ENCODE measurements at regions not wholly inside any gene's neighbourhood (a gene's known extent, or its start where the extent isn't known, plus 50 kb on each side); places are given as distances from the start of the nearest gene placed in this dataset.

DNA sequence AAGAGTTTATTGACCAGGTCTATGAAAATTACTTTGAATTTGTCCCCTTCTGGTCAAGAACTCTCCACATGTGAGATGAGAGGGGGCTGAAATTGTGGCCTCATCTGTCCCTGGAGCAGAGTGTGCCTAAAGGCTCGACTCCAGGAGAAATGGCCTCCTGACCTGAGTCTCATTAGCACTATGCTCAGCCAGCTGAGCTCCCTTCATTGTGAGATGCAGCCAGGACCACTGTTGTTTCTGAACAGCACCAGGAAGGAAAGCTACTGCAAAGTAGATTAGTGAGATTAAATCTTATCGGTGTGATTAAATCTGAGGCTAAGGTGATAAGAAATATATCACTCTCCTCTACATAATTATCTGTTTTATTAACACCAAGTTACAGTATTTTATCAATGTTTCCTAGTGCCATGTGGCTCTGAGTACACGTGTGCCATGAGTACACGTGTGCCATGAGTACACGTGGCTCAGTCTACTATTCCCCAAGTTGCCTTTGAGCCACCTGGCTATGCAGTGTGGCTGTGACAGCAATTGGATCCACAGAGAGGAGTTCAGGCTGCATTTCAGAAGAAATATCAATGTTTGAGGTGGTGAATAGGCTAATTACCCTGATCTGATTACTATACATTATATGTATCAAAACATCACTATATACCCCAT lies 126.9 kb downstream of the IPMK start:
- DNase-seq = no peak

DNA sequence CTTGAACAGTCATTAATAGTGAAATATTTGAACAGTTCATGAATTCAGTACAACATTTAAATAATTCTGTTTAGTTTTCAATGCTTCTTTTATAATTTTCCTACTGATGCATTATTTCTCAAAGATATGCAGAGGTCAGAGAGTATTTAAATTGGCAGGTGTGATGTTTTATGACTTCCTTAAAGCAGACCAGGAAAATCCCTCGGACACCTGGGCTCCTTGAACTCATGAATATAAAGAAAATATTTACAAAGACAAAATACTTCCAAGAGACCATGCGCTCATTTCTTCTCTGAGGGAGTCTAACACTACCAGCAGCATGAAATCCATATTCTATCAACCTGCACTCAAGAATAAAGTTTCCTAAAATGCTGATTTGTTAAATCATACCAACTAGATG lies 127.6 kb downstream of the IPMK start:
- DNase-seq = no peak

DNA sequence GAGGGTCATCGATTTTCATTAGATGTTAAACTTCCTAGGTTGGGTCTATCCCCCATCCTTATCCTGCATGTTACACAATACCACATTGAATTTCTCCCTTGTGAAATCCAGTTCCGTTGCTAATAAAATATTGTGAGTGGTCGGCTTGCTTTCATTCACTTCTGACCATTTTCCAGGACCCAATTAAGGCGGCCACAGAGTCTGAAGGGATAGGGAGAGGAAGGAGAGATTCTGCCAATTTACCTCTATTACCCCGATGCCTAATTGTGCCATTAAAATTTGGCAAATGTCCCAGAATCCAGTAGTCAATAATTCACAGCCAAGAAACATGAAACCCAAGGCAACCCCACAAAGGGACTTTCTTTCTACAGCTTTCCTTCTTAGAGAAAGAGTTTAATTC lies 129.9 kb downstream of the IPMK start:
- peak in 26 of 56 donors; percentile 1 to 71 (median 20) for DNase-seq

DNA sequence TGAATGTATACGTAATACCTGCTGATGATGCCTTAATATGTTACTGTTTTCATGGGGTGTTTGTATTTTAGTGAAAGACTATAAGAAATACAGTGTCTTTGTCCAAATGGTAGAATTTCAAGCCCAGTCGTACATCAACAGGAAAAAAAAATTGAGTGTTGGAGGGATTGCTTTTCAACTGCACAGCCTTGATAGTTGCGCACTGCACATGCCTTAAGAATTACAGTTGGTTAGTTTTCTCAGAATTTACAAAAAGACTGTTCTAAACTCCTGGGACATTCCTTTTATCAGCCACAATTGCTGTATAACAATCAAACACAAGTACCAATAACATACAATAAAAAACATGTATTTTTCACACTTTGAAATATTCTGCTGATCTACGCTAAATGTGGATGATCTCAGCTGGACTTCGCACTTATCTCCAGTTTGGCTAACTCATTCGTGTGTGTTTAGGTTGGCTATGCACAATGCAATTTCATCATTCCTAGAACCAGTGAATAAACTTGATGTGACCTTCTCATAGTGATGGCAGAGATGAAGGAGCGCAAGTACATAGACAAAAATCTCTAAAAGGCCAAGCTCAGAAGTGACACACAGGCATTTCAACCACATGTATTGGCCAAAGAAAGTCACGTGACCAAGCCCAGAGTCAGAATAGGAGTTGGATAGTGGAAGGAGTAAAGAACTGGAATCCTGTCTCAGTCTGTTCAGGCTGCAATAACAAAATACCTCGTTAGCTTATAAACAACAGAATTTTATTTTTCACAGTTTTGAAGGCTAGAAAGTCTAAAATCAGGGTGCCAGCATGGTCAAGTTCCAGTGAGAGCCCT lies 152.3 kb downstream of the IPMK start:
- DNase-seq = no peak

DNA sequence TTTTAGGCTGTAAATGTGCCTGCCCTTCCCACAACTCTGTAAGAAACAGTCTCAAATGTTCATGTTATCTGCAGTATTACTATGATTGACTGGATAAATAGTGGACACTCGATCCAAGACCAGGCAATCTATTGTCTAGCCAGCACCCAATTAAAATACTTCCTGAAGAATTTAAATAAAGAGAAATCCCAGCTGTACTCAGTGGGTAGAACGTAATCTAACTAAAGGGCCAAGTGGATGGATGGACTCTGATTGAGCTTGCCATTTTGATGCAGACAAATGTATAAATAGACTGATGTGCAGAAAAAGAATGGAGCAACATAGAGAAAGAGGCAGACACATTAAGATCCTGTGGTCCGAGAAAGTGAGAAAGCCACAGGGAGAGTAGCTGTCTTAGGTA lies 158.0 kb downstream of the IPMK start:
- no peak for DNase-seq

DNA sequence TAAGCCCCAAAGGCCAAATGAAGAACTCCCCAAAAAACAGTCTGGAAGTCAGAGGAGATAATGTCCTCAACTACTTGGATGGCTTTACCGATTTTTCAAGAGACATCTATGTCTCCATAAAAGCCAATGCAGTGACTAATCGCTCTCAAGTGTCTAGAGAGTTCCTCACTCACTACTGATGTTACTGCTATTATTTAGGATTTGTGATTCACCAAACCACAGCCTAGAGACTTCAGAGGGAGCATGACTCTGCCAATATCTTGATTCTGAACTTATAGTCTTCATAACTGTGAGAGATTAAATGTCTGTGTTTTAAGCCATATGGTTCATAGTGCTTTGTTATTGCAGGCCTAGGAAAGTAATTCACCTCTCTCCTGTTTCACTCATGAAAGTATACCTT lies 160.2 kb downstream of the IPMK start:
- no peak for DNase-seq

DNA sequence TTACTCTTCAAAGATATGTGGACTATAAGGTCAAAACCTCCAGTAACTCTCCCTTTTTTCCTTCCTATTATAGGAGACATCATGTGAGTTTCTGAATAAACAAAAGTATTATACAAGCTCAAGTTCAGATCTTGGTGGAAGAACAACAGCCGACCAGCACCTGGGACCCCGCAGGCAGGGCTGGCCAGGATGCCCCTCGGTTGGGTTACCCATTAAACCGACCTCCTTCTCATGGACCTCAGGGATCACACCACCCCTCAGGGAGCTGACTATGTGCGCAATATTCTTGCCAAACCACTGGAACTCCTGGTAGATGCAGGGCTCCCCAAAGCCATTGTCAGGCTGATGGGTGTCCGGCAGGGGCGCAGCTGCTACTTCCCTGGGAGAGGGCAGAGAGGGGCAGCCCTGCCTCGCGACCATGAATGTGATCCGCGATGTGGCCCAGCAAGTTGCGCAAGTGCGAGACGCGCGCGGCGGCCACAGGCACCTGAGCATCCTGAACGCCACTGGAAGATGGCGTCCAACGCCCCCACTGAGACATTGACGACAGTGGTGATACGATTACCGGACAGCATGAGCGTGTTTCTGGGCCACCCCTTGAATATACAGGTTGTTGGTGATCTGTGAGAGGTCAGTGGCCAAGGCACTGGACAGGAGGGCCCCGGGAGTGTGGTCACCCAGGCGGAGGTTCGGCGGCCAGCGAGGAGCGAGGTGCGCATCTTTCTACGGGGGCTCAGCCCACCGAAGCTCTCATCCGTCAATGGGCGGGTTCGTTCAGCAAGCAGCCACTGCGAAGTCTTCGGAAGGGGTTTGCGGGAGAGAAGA lies 161.3 kb downstream of the IPMK start:
- no peak for DNase-seq

DNA sequence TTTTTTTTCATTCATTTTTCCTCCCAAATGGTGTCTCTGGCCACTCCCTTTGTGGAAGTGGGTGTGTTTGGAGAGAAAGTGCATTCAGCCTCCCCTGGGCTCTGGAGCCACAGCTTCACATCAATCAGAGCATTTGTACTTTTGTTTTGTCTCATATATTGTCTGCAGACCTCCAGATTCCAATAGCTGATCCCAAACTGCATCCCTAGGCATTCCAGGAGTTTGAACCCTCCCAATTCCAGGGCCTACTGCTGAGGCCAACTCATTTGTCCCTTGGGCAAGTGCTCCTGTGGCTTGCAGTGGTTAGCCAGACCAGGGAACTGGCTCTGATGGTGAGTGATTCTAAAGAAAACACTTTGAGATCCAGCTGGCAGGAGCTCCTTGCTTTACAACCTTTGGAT lies 163.3 kb downstream of the IPMK start:
- peak in 1 of 56 donors; percentile 3 for DNase-seq

DNA sequence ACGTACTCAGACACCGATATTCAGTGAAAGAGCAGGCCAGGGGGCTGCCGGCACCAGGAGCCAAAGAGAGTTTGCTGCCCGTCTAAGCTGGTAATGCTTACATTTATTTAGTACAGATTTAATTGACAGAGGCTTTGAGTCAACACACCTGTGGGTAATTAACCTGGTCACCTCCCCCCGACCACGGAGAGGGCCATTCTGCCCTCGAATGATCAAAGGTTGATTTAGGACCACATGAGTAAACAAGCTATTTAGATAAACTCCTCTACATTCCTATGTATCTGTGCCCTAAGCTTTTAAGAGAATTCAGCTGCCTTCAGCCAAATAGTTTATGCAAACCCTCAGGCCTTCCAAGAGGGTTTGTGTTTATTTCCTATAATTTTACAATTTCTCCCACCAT lies 164.8 kb downstream of the IPMK start:
- DNase-seq = no peak

DNA sequence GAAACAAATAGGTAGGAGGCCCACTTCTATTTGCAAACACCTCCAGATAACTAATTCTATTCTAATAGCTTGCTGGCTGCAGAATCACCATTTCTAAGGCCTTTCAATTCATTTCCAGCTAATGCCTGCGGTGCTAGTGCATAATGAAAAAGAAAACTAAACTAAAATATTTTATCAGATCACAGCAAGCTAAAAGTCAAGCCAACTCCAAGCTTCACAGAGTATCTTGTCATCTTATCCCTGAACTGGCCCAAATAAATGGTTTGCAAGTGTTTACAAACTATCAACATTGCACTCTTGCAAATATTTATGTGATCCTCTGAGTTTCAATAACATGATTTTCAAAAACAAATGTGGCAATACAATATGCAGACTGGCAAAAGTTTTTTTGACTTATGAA lies 166.0 kb downstream of the IPMK start:
- no peak for DNase-seq

DNA sequence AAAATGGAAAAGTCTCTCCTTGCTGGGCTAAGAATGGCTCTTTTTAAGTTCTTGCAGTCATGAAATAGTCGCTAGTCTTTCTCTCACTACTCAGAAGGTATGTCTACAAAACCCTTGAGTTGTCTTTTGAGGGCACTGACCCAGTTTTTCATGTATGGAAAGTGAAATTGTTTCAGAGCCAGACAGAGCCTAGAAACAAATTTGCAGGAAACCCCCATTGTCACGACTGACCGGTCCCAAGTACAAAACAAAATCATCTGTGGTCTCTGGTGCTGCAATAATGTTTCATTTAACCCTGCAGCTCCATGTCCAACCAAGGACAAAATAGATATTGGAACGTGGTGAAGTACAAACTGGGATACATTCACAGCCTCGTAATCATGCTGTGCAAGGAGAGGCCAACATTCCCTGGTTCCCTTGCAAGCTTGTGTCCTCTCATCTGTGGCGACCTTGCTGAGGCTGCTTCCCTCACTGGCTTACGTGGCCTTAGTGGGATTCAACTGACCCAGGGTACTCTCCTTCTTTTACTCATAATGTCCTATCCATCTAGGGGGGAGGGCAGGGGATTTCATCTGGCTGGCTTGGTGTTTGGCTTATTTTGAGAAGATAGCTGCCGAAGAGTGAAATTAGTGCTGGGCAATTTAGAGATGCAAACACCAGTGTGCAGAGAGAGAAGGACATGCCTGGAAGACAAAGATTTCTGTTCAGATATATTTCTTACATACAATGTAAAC lies 172.5 kb downstream of the IPMK start:
- DNase-seq = no peak

DNA sequence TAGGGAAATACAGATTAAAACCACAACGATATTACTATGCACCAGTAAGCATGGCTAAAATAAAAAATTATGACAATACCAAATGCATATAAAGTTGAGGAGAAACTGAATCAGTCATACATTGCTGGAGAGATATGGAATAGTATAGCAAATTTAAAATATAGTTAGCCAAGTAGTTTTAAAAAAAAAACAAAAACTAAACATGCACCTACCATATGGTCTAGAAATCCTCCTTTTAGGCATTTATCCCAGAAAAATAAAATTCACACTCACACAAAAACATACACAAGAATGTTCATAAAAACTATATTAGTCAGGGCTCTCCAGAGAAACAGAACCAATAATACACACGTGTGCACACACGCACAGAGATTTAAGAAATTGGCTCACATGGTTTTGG lies 175.8 kb downstream of the IPMK start:
- DNase-seq = no peak

DNA sequence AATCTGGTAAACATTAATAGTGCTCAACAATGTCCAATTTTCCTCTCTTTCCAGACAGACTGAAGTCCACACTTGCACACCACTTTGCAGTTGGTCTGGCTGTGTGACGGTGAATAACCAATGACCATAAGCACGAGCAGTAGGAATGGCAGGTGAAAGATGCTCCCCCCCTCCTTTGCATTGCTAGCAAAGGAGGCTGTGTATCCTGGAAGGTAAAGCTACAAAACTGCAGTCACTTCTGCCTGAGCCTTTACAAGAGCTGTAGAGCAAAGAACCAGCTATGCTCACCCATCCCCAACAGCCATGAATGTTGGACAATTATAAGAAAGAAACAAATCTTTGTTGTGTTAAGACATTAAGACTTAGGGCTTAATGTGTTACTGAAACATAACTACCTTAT lies 178.0 kb downstream of the IPMK start:
- DNase-seq = no peak

DNA sequence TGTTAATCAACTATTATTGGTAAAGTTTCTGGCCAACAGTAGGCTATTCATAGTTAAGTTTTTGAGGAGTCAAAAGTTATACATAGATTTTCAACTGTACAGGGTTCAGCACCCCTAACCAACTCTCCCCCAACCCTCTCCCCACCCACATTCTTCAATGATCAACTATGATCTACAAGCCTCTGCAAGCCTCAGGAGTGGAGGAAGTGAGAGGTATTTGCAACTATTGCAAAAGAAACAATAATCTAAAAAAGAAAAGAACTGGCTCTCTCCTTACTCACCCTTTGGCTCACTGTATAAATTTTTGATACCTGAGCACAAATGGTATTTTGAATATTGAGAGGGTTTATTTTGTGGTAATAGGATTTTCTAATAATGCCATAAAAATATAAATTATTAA lies 179.8 kb downstream of the IPMK start:
- no peak for DNase-seq

DNA sequence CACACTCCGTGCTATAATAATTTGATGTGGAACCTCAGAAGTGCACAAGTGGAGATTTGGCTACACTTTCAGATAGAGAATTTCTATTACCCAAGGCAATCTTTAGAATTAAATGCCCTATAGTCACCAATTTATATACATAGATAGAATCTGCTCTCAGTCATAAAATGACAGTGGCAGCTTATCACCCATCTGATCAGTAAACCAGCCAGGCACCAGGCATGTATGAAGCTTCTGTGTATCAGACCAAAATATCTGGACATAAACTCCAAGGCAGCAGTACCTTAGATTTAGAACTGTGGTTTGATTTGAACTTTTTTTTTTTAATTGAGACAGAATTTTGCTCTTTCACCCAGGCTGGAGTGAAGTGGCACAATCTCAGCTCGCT lies 180.9 kb downstream of the IPMK start:
- no peak for DNase-seq

DNA sequence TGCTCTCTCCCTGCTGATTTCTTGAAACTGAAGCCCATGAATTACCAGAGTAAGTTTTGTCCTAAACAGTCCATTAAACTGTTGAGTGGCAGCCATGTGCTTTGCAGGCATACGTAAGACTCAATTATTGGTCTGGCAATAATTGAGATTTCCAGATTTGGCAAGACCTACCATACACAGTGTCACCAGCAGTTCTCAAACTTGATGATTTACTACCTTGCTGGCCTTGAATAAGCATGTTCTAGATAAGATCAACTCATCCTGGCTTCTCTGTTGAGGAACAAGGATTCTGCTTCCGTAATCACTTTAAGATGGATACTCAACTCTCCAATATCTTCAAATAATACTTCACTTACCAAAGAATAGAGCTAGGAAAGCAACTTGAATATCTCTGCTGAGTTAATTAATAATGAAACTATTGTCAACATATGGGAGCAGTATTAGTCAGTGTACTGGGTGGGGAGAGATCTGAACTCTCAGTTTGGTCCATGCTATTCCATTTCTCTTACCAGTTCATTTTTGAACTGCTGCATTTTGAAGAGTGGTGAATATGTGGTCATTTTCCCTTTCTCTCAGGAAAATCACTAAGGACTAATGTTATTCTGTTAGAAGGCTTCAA lies 181.4 kb downstream of the IPMK start:
- DNase-seq = no peak

DNA sequence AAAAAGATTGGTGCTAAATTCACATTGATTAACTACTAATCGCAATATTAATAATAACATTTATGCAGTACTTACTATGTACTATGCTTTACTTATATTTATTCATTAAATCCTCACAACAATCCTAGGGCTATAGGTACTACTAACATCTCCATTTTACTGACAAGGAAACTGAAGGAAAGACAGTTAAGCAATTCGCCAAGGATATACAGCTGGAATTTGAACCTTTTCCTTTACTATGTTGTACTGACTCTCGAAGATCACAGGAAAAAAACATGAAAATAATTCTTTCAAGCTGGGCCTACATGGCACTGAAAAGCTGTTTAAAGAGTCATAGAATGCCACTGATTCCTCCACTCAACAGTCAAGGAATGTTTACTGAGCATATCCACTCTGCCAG lies 185.4 kb downstream of the IPMK start:
- DNase-seq = no peak

DNA sequence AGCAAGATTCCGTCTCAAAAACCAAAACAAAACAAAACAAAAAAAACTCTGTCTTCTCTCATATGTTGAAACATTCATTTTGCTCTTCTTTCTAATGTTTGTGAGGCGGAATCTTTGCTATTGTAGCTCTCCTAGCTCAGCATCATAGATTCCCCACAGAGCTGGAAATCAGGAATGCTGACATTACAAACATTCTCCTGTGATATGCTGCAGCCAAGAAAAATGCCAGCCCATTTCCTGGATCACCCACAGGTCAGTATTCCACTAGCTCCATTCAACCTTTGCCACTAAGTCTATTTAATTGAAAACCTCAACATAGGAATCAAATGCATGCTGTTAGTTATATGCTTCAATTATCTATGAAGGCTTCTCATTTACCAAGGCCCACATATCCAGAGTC lies 186.3 kb downstream of the IPMK start:
- DNase-seq = no peak

DNA sequence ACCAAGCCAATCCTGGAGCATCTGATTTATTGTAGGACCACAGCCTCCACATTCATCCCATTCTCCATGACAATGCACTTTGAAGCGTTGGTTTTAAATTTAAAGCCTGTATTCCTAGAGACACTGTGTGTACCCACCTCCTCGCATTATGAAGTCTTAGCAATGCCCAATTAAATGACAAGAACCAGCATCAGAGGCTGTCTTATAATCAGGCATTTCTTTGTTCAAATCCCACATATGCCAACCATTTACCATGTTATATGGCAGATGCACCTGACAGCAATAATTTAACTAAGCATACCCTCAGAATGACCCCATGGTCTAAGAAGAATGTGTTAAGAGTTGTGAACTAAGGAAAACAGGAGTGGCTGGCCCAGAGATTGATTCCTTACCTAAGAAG lies 188.2 kb downstream of the IPMK start:
- DNase-seq = no peak

DNA sequence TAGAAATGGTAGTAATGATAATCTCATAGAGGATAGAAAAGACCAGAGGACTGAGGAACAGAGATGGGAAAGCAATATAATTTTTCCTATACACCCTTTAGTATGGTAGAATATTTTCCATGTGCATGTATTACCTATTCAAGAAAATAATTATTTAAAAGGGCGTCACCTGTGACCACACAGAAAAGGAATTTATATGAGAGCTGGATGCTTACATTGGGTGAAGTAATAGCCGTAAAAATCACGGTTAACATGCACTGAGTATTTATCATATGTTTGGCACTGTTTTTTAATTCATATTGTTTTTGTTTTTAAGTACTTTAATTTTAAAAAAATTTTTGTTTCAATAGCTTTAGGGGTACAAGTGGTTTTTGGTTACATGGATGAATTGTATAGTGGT lies 195.1 kb downstream of the IPMK start:
- no peak for DNase-seq

DNA sequence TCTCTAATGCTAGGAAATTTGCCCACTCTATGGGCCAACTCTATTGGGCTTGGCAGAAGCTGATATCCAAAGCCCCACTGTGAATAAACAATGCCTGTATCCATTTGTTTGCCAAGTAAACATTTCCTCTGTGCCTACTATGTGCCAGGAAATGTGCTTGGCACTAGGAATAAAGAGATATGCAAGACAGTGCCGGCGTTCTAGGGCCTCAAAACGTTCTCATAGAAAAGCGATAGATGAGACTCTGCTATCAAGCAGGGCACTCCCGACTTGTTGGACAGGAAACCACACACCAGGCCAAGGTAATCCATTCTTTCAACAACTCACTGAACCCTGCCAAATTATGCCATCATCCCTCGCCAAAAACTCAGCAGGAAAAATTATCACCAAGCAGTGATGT lies 196.7 kb downstream of the IPMK start:
- DNase-seq = peak in 3 of 56 donors; percentile 1 to 11 (median 2)
